Lower leg skin (tissue), 4 donors: ENCODE measurements at regions not wholly inside any gene's neighbourhood (a gene's known extent, or its start where the extent isn't known, plus 50 kb on each side); places are given as distances from the start of the nearest gene placed in this dataset.

ENCODE experiments used
- DNase-seq, 2 donors: peaks; one replicate each; pipeline ENCODE4 v3.0.0-alpha.2; 2019; ENCODE audit warnings: low spot score in 2 of 2
- H3K4me3 ChIP-seq: fragments of 200-600 bp; sonication (generic); 2 replicates; pipeline ENCODE4 v1.5.1; 2017; ENCODE audit warnings: mild to moderate bottlenecking, low read depth; ENCODE audit not compliant: poor library complexity, severe bottlenecking
- CTCF ChIP-seq, 3 donors: fragments of 450-650 bp; IDR thresholded peaks; one replicate each; pipeline ENCODE4 v1.5.1; 2016; ENCODE audit warnings: antibody characterized with exemption in 3 of 3, mild to moderate bottlenecking in 3 of 3, moderate library complexity in 2 of 3
- POLR2A ChIP-seq, 2 donors: fragments of 450-650 bp; IDR thresholded peaks; one replicate each; pipeline ENCODE4 v1.6.1; 2016 to 2017; ENCODE audit warnings: antibody characterized with exemption in 2 of 2, mild to moderate bottlenecking in 1 of 2, moderate library complexity in 1 of 2
- WGBS, 2 donors: methylation state at CpG; one replicate each; pipeline ENCODE4 v1.1.5; 2018; 5-methylcytosine and 5-hydroxymethylcytosine counted together
- intact Hi-C: fragments of 100-400 bp; cut with DNase I; formaldehyde crosslinking; loops from one replicate; pipeline ENCODE4 v1.15.0; 2023; ENCODE audit warnings: low total_unique reads

GRCh38 chr1:229884765-229885164 is 182.3 kb upstream of the GALNT2 start:
- peak in 1 of 2 donors; percentile 81 for DNase-seq
- intact Hi-C loops: no loop called here
- TF ChIP-seq CTCF (IDR thresholded peaks at IDR 0.05) (no peak), POLR2A (IDR thresholded peaks at IDR 0.05) (no peak)
- no peak overlapping the region for H3K4me3 ChIP-seq
- 71 to 73% methylated on average over 4 of the region's 4 CpGs for WGBS, 2 donors

GRCh38 chr1:229885568-229886495 is 181.2 kb upstream of the GALNT2 start:
- no peak for TF ChIP-seq CTCF (IDR thresholded peaks at IDR 0.05)
- TF ChIP-seq POLR2A (IDR thresholded peaks at IDR 0.05): no peak
- peak in 1 of 2 donors; percentile 75 for DNase-seq
- intact Hi-C loops: no loop called here
- WGBS, 2 donors: 85 to 89% methylated on average over 11 to 12 of the region's 12 CpGs
- no peak overlapping the region for H3K4me3 ChIP-seq

- WGBS, 2 donors: 79 to 87% methylated on average over 8 of the region's 8 CpGs
- H3K4me3 ChIP-seq: no peak overlapping the region
- DNase-seq: peak in 1 of 2 donors; percentile 56
- TF ChIP-seq POLR2A (IDR thresholded peaks at IDR 0.05): no peak
- TF ChIP-seq CTCF (IDR thresholded peaks at IDR 0.05): no peak
- intact Hi-C loops: no loop called here
These were observed 180.4 kb upstream of the GALNT2 start for GRCh38 chr1:229886636-229887035.

- intact Hi-C loops: no loop called here
- peak; percentile 32 to 66 for DNase-seq
These were observed 179.8 kb upstream of the GALNT2 start for GRCh38 chr1:229887043-229887822.

GRCh38 chr1:229888157-229888556 is 178.9 kb upstream of the GALNT2 start:
- intact Hi-C loops: no loop called here
- no peak overlapping the region for H3K4me3 ChIP-seq
- 62 to 64% methylated on average over 2 of the region's 2 CpGs for WGBS, 2 donors
- no peak for DNase-seq
- TF ChIP-seq POLR2A (IDR thresholded peaks at IDR 0.05) (no peak), CTCF (IDR thresholded peaks at IDR 0.05) (no peak)

More at GRCh38 chr1:229887043-229887822, 179.8 kb upstream of the GALNT2 start:
- no peak overlapping the region for H3K4me3 ChIP-seq
- 61 to 70% methylated on average over 3 of the region's 3 CpGs for WGBS, 2 donors
- TF ChIP-seq CTCF (IDR thresholded peaks at IDR 0.05) (no peak), POLR2A (IDR thresholded peaks at IDR 0.05) (no peak)
